ENCODE measurements at regions not wholly inside any gene's neighbourhood (a gene's known extent, or its start where the extent isn't known, plus 50 kb on each side); places are given as distances from the start of the nearest gene placed in this dataset.

DNA sequence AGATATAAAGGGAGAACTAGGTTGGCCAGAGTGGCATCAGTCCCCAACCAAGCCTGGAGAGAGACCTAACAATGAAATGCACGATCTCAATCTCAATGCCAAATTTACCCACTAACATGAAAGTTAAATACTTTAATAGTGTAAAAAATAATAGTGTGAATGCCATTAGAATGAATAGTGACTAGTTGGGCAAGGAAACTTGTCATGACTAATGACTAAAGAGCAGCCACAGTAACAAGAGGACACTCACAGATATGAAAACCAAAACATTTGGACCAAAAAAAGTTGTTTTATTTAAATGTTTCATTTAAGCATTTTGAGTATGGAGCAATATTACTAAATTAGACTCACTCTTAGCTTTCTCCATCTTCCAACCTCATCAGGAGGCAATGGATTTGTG is 1853.8 kb downstream of the EFNA5 start:
- no peaks in the 10 kb centered on the region for H3K9me3 ChIP-seq
- intact Hi-C loops (cut with DNase I): no loop called here
- 87% methylated on average over 1 of the region's 1 CpG for WGBS (ENCODE audit: insufficient coverage, low coverage, low lambda C conversion rate, missing lambda C conversion rate)
- H3K27ac ChIP-seq: no peak overlapping the region
- H3K27me3 ChIP-seq: no peaks in the 10 kb centered on the region
- no peaks in the 10 kb centered on the region for H3K4me1 ChIP-seq
- DNase-seq (no peak), ATAC-seq (no peak)
- H3K4me3 ChIP-seq: no peak overlapping the region
- H3K36me3 ChIP-seq: no peaks in the 10 kb centered on the region
- TF ChIP-seq, protein P1, sequence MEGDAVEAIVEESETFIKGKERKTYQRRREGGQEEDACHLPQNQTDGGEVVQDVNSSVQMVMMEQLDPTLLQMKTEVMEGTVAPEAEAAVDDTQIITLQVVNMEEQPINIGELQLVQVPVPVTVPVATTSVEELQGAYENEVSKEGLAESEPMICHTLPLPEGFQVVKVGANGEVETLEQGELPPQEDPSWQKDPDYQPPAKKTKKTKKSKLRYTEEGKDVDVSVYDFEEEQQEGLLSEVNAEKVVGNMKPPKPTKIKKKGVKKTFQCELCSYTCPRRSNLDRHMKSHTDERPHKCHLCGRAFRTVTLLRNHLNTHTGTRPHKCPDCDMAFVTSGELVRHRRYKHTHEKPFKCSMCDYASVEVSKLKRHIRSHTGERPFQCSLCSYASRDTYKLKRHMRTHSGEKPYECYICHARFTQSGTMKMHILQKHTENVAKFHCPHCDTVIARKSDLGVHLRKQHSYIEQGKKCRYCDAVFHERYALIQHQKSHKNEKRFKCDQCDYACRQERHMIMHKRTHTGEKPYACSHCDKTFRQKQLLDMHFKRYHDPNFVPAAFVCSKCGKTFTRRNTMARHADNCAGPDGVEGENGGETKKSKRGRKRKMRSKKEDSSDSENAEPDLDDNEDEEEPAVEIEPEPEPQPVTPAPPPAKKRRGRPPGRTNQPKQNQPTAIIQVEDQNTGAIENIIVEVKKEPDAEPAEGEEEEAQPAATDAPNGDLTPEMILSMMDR (IDR thresholded peaks at IDR 0.05): no peak
- TF ChIP-seq POLR2A (IDR thresholded peaks at IDR 0.05): no peak

DNA sequence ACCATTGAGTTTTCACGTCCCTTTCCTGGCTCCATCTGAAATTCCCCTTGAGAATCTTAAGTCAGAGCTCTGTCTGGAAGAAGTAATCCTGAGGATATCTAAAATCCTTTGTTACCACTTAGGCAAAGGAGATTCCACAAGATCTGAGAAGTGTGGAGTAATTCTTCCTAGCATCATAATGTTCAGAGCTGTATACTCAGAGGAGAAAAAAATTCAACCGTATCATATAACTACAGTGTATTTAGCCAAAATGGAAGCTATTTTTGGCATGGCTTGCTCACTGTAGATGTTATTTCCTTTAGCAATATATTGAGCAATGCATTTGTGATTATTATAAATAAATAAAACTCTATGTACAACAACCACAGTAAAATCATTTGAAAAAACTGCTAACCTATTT is 1858.4 kb downstream of the EFNA5 start:
- no peak for TF ChIP-seq POLR2A (IDR thresholded peaks at IDR 0.05)
- TF ChIP-seq, protein P1 (IDR thresholded peaks at IDR 0.05): no peak
- DNase-seq (no peak), ATAC-seq (no peak)
- Histone ChIP-seq H3K27me3 (no peaks in the 10 kb centered on the region), H3K4me1 (no peaks in the 10 kb centered on the region), H3K36me3 (no peaks in the 10 kb centered on the region), H3K27ac (no peak overlapping the region), H3K4me3 (no peak overlapping the region), H3K9me3 (no peaks in the 10 kb centered on the region)
- intact Hi-C loops (cut with DNase I): no loop called here
- WGBS (ENCODE audit: insufficient coverage, low coverage, low lambda C conversion rate, missing lambda C conversion rate): 59% methylated on average over 2 of the region's 2 CpGs

DNA sequence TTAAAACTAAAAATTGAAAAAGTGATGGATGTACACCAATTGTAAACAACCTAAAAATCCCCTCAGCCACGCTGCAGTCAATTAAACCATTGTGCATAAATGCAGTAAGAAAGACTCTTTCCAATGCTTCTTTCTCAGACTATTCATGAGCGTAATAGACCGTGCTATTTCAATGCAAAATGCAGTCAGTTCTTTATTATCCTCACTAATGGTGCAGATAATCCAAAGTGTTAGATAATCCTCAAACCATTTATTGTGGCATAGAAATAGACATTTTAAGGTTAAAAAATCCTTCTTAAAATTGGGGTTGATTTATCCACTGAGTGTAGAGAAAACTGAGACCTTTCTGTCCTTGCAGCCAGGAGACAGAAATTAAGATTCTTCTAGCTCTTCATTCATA is 1862.8 kb downstream of the EFNA5 start:
- WGBS (ENCODE audit: insufficient coverage, low coverage, low lambda C conversion rate, missing lambda C conversion rate): 78% methylated on average over 3 of the region's 3 CpGs
- Histone ChIP-seq H3K36me3 (no peaks in the 10 kb centered on the region), H3K4me1 (no peaks in the 10 kb centered on the region), H3K27me3 (no peaks in the 10 kb centered on the region), H3K27ac (no peak overlapping the region), H3K4me3 (no peak overlapping the region), H3K9me3 (no peaks in the 10 kb centered on the region)
- no peak for ATAC-seq
- intact Hi-C loops (cut with DNase I): no loop called here
- DNase-seq: no peak
- TF ChIP-seq, protein P1 (IDR thresholded peaks at IDR 0.05): no peak
- no peak for TF ChIP-seq POLR2A (IDR thresholded peaks at IDR 0.05)

DNA sequence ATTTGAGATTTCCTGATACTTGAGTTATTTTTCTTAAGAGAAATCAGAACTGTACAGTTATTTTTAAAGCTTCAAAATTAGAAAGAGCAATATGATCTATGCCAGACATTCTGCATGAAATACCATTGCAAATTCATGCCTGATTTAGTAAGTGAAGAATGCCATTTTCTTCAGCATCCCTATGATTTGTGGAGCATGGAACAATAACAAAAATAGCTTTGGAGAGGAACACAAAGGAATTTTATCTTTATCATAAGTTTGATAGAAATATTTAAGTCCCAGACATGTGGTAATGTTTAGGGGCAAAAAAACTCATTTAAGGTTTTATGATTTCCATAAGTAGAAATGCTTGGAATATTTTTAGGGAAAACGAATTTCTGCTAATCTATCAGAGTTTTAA is 1863.4 kb downstream of the EFNA5 start:
- no peaks in the 10 kb centered on the region for H3K36me3 ChIP-seq
- WGBS (ENCODE audit: insufficient coverage, low coverage, low lambda C conversion rate, missing lambda C conversion rate): 7% methylated on average over 1 of the region's 1 CpG
- H3K27ac ChIP-seq: no peak overlapping the region
- no peaks in the 10 kb centered on the region for H3K27me3 ChIP-seq
- no peak overlapping the region for H3K4me3 ChIP-seq
- no peak for DNase-seq
- TF ChIP-seq POLR2A (IDR thresholded peaks at IDR 0.05): no peak
- TF ChIP-seq, protein P1 (IDR thresholded peaks at IDR 0.05): no peak
- no peaks in the 10 kb centered on the region for H3K4me1 ChIP-seq
- no peak for ATAC-seq
- H3K9me3 ChIP-seq: no peaks in the 10 kb centered on the region
- intact Hi-C loops (cut with DNase I): no loop called here

DNA sequence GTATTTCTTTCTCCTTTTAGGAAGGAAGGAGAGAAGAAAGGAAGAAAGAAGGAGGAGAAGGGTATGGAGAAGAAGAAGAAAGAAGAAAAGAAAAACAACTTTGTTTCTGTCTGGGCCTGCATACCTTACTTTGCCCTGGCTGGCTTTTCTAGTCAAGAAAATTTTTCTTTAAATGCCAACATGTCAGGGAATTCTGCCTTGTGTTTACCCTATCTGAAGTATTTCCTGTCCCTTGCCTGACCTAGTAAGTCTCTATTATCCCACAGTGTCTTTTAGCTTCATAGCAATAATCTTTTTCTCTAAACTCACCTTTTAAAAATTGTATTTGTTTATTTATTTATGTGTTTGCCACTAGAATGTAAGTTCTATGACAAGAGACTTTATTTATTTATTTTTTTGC is 1864.1 kb downstream of the EFNA5 start:
- no peak for TF ChIP-seq POLR2A (IDR thresholded peaks at IDR 0.05)
- TF ChIP-seq, protein P1 (IDR thresholded peaks at IDR 0.05): no peak
- no peak overlapping the region for H3K4me3 ChIP-seq
- no peaks in the 10 kb centered on the region for H3K27me3 ChIP-seq
- no peaks in the 10 kb centered on the region for H3K9me3 ChIP-seq
- no peaks in the 10 kb centered on the region for H3K36me3 ChIP-seq
- DNase-seq (no peak), ATAC-seq (no peak)
- no peaks in the 10 kb centered on the region for H3K4me1 ChIP-seq
- intact Hi-C loops (cut with DNase I): no loop called here
- no peak overlapping the region for H3K27ac ChIP-seq

All from right lobe of liver (tissue), 6 donors.